ENCODE measurements at regions not wholly inside any gene's neighbourhood (a gene's known extent, or its start where the extent isn't known, plus 50 kb on each side); places are given as distances from the start of the nearest gene placed in this dataset.

DNA sequence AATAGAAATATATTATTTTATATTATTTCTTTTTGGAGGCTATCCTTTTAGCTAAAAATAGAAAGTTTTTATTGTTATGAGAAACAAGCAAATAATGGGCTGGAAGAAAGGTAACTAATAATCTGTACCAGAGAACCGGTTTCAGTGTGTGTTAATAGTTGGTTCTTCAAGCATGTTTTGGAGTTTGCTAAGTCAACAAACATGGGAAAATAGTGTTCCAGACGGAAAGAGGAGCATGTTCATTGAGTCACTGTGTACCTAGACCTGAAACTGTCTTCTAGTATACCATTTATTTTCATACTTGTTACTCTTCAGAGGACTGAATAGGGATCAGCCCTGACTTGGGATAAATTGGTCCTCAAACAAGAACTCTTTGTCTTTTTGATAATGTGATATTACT is 134.5 kb upstream of the CWC22 start:
- no peak overlapping the region for H3K27ac ChIP-seq

DNA sequence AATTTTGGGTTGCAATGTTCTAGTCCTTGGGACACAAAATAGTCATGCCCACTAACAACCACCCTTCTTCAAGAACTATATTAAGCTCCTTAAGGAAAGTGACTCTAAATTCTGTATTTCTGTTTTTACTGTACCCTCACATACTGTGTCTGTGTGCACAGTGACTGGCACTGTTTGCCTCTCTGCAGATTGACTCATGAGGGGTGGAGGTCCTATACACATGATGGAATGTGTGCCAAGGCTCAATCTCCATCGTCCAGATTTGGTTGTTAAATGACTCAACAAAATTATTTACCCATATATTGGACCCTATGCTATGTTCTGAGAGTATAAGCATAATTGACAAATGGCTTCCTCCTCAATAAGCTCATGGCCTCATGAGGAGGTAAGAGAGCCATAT is 126.6 kb upstream of the CWC22 start:
- TF ChIP-seq ZFX (IDR thresholded peaks at IDR 0.05) = no peak
- TF ChIP-seq, protein P1, sequence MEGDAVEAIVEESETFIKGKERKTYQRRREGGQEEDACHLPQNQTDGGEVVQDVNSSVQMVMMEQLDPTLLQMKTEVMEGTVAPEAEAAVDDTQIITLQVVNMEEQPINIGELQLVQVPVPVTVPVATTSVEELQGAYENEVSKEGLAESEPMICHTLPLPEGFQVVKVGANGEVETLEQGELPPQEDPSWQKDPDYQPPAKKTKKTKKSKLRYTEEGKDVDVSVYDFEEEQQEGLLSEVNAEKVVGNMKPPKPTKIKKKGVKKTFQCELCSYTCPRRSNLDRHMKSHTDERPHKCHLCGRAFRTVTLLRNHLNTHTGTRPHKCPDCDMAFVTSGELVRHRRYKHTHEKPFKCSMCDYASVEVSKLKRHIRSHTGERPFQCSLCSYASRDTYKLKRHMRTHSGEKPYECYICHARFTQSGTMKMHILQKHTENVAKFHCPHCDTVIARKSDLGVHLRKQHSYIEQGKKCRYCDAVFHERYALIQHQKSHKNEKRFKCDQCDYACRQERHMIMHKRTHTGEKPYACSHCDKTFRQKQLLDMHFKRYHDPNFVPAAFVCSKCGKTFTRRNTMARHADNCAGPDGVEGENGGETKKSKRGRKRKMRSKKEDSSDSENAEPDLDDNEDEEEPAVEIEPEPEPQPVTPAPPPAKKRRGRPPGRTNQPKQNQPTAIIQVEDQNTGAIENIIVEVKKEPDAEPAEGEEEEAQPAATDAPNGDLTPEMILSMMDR (conservative IDR thresholded peaks at IDR 0.05) = no peak
- H3K27ac ChIP-seq = no peak overlapping the region

More for the DNA sequence above, 134.5 kb upstream of the CWC22 start:
- TF ChIP-seq, protein P1 (conservative IDR thresholded peaks at IDR 0.05) = no peak
- no peak for TF ChIP-seq ZFX (IDR thresholded peaks at IDR 0.05)

DNA sequence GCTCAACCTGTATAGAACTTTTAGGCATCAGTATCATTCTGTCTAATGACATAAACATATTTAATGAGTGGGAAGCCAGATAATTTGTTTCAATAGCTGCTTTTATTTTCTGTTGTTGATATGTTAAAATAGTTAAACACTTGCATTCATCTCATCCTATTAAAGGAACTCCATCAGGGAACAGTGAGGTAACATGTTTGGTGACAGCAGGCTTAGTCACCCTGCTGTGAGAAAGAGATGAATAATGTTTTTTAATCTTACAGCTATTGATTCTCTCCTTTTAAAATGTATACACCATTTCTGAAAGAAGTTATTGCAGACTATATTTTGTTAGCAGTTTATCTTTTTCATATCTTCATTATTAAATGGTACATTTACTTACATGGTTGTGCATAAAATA is 123.3 kb upstream of the CWC22 start:
- H3K27ac ChIP-seq = no peak overlapping the region
- no peak for TF ChIP-seq ZFX (IDR thresholded peaks at IDR 0.05)
- TF ChIP-seq, protein P1 (conservative IDR thresholded peaks at IDR 0.05) = no peak

DNA sequence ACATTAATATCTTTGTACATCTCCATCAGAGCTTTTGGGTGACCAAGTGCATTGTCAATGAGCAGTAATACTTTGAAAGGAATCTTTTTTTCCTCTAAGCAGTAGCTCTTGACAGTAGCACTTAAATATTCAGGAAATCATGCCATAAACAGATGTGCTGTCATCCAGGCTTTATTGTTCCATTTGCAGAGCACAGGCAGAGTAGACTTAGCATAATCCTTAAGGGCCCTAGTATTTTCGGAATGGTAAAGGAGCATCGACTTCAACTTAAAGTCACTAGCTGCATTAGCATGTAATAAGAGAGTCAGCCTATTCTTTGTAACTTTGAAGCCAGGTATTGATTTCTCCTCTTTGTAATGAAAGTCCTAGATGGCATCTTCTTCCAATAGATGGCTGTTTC is 121.8 kb upstream of the CWC22 start:
- TF ChIP-seq ZFX (IDR thresholded peaks at IDR 0.05) = no peak
- TF ChIP-seq, protein P1 (conservative IDR thresholded peaks at IDR 0.05) = no peak
- H3K27ac ChIP-seq = no peak overlapping the region

DNA sequence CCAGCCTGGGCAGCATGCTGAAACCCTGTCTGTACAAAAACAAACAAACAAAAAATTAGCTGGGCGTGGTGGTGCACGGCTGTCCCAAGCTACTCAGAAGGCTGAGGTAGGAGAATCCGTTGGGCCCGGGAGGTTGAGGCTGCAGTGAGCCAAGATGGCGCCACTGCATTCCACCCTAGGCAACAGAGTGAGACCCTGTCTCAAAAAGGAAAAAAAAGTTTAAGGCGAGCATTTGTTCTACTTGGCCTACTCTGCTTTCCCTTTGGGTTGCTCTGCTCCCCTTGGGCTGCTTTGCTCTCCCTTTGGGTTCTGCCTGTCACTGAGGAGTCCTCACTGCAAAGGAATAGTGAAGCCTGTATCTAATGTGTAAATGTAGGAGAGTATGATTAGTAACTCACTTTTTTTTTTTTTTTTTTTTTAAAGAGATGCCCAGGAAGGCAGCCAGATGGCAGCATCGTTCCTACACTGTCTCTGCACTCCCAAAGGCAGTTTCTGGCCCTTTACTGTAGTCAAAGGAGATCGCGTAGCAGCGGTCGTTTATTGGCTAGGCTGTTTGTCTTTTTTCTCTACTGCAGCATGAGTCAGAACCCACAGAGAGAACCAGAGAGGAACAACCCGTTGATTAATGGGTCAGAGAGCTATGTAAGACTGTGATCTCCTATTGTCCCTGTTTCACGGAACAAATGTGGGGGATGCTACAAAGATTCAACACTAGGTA is 118.3 kb upstream of the CWC22 start:
- TF ChIP-seq, protein P1 (conservative IDR thresholded peaks at IDR 0.05) = peak; percentile 81
- no peak for TF ChIP-seq ZFX (IDR thresholded peaks at IDR 0.05)
- peak overlapping the region; percentile 65 for H3K27ac ChIP-seq

DNA sequence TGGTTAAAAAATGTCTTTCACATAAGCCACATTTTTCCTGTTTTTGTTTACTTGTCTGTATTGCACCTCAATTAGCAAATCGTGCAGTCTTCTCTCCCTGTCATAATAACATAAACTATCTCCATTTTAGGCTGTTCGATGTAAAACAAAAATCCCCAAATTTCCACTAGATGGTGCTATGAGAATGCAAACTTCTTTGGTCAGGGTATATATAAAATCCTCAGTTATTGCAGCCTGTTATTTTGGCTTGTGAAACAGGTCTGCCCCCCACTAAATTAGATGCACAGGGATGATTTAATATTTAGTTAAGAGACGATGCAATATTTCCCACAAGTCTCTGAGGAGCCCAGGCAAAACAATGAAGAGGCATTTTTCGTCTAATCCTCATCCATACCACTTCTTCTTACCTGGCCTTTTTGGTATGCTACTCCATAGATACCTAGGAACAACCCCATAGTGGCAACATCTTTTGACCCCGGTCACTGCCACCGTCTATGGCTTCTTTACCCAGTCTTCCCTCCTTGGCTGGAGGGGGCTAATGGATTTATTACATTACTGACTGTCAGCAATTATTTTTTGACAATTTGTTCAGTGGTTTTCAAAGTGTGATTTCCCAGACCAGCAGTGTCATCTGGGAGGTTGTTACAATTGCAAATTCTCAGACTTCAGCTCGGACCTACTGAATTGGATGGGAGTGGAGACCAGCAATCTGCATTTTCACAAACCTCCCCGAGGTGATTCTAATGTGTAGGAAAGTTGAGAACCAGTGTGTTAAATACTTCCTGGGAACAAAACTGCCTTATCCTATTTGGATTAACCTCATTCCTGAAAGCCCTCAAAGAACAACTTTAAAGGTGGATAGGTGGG is 117.4 kb upstream of the CWC22 start:
- no peak for TF ChIP-seq ZFX (IDR thresholded peaks at IDR 0.05)
- TF ChIP-seq, protein P1 (conservative IDR thresholded peaks at IDR 0.05) = peak; percentile 74
- H3K27ac ChIP-seq = peak overlapping the region; percentile 65

DNA sequence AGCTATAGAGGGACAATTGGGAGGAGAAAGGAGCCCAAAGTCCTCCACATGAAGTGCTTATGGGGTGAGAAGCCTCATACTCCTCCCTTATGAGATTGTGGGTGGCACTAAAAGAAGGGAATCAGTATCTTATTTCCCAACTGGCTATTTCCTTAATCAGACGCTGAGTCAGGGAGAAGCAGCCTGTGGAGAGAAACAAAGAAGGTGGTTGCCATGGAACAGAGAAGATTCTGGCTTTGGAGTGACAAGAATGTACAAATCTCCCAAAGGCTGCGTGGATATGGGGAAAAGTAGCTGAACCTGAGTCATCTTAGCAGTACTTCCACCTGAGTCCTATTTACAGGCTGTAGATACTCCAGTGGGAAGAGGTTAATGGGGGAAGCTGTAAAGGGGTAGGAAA is 115.8 kb upstream of the CWC22 start:
- peak overlapping the region; percentile 9; the same call in 1 of the 2 replicates for H3K27ac ChIP-seq
- TF ChIP-seq ZFX (IDR thresholded peaks at IDR 0.05) = no peak
- TF ChIP-seq, protein P1 (conservative IDR thresholded peaks at IDR 0.05) = no peak

Data from C4-2B (cell line).